IPS DF 4.7 (cell line): ENCODE measurements at regions not wholly inside any gene's neighbourhood (a gene's known extent, or its start where the extent isn't known, plus 50 kb on each side); places are given as distances from the start of the nearest gene placed in this dataset.

ENCODE experiments used
- DNase-seq: peaks from one replicate; pipeline ENCODE4 v3.0.0-alpha.2; 2013; ENCODE audit warnings: low spot score; ENCODE audit errors: extremely low read depth

DNA sequence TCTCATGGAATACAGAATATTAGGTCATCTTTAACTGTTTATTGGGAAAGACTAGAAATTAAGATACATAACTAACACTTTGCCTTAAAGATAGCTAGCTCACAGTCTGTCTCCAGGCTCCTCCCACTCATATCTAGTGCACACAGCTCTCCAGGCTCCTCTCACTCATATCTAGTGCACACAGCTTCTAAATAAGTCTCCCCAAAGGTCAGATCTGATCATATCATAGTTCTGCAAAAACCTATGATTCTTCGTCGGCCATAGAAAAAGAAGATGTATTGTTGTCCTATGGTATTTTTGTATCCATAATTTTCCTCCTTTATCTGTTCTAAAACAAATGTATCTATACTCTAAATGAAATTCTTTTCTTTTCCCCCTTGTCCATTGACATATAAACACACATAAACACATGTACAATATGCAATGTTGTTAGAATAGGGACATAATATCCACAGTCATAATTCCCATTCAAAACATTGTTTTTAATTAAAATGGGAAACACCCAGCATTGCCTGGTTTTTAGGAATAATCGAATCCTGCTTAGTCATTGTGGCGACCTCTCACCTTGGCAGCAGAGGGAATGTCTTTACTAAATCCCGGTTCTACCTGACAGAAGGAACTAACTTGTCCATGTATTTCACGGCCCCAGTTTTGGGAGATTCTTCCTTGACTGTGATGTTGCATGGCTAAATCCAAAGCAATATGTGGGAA is 1282.0 kb downstream of the PCDH7 start:
- DNase-seq, result no peak

DNA sequence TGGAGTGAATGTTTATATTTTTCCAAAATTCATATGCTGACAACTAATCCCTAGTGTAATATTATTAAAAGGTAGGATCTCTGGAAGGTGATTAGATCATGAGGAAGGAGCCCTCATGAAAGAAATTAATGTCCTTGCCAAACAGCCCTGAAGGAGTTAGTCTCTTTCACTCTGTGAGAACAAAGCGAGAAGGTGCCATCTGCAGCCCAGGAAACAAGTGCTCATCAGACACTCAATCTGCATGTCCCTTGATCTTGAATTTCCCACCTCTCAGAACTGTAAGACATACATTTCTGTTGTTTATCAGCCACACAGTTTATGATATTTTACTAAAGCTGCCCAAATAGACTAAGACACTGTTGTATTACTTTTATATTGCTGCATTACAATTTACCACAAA is 1283.4 kb downstream of the PCDH7 start:
- DNase-seq, result no peak

- DNase-seq, result no peak
Observed at GRCh38 chr4:32010221-32010620, 1290.1 kb downstream of the PCDH7 start.

DNA sequence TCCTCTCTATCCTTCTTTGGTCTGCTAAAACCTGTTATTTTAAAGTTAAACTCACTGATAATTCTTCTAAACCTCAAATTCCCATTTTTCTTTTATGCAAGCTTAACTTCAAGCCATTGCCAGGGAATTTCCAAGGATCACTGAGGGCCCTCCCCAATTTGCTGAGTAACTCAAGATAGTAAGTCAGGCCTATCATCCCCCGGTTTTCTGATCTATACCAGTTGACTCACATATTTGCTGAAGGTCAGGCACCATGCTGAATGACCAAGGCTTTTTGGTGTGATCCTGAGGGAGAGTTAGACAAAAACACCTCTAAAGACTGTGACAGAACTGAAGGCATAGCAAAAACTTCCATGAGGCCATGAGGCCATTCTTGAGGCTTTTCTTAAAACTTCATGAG is 1301.9 kb downstream of the PCDH7 start:
- no peak for DNase-seq

GRCh38 chr4:32025851-32026459 is 1305.8 kb downstream of the PCDH7 start:
- no peak for DNase-seq

- DNase-seq, result no peak
Observed at GRCh38 chr4:32030406-32030805, 1310.2 kb downstream of the PCDH7 start.

DNA sequence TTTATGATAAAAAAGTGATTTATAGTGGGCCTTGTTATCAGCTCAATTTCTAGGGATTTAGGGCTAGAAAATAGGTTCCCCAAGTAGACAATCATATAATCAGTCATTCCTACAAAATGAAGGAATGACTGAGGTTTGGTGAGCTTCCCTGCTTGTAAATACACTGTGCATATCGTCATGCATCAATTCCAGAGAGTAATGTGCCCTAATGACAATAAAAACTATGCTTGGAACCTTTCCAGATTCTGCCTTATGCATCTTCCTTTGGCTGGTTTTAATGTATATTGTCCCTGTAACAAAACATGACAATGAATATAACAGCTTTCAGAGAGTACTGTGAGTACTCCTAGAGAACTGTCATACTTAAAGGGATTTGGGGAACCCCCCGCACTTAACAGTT is 1310.9 kb downstream of the PCDH7 start:
- DNase-seq, result no peak

DNA sequence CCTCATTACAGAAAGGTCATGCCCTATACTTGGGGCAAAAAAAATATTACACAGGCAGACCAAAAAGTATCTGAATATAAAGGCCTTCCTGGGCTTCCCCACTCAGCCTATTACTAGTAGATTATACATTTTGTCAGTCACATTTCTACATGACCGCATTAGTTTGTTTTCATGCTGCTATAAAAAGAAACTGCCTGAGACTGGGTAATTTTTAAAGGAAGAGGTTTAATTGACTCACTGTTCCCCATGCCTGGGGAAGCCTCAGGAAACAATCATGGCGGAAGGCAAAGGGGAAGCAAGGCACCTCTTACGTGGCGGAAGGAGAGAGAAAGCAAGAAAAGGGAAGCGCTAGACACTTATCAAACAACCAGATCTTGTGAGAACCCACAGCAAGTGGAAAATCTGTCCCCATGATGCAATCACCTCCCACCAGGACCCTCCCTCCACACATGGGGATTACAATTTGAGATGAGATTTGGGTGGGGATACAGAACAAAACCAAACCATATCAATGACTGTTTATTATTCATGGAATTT is 1312.0 kb downstream of the PCDH7 start:
- no peak for DNase-seq

DNA sequence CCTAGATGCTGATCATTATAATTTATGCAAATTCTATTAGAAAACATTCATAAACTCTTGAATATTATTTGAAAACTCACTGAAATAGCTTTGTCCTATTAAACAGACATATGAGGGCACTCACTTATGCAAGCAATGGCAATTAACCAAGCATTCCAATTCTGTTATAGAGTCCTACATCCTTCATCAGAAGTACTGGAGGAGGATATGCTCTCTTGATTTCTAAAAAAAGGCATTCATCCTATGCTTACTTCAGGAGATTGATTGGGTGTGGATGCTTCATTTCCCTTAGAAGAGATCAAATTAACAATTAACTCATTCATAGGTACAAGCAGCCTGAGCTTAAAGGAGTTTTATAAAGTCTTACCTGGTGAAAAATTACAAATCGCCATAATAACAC is 1317.2 kb downstream of the PCDH7 start:
- no peak for DNase-seq

- DNase-seq, result no peak
Observed at GRCh38 chr4:32042486-32043247, 1322.5 kb downstream of the PCDH7 start.

DNA sequence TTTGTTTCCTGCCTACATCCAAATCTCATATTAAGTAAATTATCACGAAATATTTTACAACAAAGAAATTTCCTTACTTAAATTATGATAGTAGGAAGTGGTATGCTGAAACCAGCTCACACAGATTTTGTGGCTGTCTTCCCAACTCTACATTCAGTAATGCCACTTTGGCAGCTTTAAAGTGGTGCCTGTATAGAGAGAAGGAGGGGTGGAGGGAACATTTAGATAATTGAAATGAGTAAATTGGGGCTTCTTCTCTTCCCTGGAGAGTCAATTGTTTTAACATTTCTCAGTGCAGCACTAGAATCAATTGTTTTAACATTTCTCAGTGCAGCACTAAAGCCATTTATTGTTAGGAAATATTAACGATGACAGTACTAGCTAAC is 1323.1 kb downstream of the PCDH7 start:
- no peak for DNase-seq

DNA sequence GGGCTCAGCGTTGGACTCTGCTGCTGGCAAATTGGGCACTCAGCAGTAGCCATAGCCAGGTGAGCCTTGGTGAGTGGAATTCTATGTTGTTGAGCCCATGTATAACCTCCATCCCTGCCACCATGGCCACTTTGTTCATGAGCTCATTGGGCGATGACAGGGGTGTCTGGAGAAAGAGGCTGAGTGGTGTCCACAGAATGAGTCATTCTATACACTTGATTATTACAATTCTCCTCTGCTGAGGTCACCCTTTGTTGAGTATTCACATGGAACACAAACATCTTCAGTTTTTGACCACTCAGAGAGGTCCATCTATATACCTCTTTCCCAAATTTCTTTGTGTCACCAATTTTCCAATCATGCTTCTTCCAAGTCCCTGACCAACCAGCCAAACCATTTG is 1341.7 kb downstream of the PCDH7 start:
- no peak for DNase-seq

- DNase-seq, result no peak
Observed at GRCh38 chr4:32073542-32073941, 1353.4 kb downstream of the PCDH7 start.

DNA sequence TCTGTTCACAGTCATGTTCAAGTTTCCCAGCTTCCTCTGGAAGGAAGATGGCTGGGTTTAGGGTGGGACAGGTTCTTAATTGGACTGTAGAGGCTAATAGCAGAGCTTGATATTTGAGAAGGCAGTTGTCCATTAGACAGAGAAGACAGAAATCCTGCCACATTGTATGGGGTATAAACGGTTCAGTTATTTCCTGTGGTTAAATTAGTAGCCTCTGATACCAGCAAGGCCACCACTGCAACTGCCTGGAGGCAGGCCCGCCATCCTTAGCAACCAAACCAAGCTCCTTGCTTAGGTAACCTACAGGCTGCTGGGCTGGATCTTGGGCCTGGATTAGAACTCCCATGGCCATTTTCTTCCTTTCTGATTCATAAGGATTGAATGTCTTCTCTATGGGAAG is 1367.0 kb downstream of the PCDH7 start:
- no peak for DNase-seq

DNA sequence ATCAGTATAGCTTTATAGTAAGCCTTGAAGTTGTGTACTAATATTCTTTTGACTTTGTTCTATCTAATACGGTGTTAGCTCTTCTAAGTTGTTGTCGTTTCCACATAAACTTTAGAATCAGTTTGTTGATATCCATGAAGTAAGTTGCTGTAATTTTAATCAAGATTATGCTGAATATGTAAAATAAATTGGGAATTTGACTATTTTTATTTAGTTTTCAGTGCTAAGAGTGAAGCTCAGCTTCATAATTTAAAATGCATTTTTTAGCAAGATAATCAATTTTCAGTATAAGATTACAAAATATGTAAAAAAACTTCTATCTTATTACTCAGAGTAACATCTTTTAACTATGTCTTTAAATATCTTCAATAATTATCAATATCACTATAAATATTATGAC is 1374.8 kb downstream of the PCDH7 start:
- DNase-seq, result no peak

DNA sequence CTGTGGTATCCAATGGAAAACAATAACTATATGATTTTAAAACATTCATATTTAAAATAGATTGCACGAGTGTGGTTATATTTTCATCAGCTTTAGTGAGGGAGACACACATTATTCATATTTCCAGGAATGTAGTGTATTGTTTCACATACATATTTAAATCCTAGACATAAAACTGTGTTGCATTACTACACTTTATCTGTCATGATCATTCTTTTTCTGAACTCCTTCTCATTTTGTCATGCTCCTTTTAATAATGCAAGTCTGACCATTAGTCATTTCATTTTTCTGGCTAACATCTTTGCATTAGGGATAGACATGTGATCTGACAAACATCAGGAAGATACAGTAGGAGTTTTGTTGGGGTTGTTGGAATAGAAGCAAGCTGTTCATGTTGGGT is 1382.7 kb downstream of the PCDH7 start:
- no peak for DNase-seq

DNA sequence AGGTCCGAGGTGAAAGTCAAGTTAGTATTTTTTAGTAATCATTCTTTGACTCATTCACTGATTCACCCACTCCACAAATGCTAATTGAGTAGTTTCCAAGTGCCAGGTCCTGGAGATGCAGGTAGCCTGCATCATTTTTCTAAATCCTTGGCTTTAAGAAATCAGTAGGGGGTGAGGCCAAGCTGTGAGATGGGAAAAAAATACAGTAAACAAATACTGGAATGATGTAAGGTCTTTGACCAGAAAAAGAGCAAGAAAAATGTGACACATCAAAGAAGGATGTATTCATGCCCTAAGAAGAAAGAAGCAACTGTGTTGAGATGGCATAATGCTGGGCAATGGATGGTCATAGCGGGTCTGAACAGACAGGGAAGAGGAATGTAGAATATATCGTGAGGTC is 1386.6 kb downstream of the PCDH7 start:
- no peak for DNase-seq

GRCh38 chr4:32112891-32113290 is 1392.7 kb downstream of the PCDH7 start:
- DNase-seq, result no peak

DNA sequence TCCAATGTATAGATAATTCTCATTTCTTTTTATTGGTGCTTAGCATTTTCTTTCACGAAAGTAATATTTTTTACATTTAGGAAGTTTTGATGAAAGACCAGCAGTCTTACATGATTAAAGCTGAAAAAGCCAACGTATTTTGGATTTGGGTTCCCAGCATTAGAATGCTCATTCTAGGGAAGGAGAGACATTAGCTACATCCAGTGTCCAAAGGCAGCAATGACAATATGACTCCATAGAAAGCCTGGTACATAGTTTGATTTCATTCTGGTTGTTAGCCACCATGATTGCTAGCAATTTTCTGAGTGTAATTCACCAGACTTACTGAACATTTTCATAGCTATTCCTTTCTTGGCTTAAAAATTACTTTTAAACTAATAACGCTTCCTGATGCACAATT is 1397.5 kb downstream of the PCDH7 start:
- DNase-seq, result no peak

DNA sequence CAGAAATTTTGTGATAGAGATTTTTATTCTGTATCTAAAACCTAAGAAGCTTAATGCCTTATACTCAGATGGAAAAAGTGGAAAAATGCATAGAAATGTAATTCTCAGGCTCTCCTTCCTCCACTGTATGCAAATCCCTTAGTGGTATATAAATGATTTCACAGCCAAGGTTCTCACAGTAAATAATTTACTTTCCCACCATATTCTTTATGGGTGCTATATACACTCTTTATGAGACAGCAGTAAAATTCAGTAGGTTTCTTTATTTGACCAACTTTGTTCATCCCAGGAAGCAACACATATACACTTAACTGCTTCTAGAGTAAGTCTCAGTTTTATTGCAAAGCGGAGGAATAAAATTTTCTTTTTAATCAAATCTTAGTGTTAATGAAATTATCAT is 1399.7 kb downstream of the PCDH7 start:
- DNase-seq, result no peak

- no peak for DNase-seq
Observed at GRCh38 chr4:32128549-32128948, 1408.4 kb downstream of the PCDH7 start.

DNA sequence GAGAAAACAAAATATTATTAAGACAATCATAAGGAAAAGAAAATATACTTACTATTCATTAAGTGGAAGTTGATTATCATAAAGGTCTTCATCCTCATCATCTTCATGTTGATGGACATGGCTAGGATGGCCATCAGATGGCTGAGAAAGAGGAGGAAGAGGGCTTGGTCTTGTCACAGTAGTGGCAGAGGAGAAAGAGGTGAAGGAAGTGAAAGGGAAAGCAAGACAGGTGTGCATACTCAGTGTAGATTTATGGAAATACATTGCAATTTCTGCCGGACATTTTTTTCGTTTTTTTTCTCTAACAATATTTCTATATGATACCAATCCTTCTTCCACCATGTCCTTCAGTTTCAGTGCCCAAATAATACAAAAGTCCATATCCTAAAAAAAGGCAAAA is 1409.8 kb downstream of the PCDH7 start:
- no peak for DNase-seq

DNA sequence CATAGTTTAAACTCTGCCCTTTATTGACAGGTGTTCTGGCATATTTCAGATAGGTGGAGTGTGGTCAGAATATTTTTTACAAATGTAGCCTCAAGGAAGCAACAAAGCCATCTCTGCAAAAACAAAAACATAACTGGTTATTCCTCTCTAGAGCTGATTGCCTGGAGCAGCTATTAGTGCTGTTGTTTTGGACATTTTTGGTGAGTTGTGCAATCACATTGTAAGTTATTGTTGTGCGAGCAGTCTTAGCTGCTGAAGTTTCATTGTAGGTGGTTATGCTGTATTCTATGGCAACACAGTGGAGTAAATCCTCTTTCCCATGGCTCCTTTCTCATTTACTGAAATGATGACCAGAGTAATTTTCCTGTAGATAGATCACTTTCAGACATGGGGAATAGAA is 1413.0 kb downstream of the PCDH7 start:
- no peak for DNase-seq
